SKM-1 treated with dmso at 0.1 percent for 144 hours (cell line): ENCODE measurements at regions not wholly inside any gene's neighbourhood (a gene's known extent, or its start where the extent isn't known, plus 50 kb on each side); places are given as distances from the start of the nearest gene placed in this dataset.

Source experiments
- DNase-seq: peaks from one replicate; lab custom pipeline; 2025; ENCODE audit not compliant: unreplicated experiment; lab: John Stamatoyannopoulos, UW

DNA sequence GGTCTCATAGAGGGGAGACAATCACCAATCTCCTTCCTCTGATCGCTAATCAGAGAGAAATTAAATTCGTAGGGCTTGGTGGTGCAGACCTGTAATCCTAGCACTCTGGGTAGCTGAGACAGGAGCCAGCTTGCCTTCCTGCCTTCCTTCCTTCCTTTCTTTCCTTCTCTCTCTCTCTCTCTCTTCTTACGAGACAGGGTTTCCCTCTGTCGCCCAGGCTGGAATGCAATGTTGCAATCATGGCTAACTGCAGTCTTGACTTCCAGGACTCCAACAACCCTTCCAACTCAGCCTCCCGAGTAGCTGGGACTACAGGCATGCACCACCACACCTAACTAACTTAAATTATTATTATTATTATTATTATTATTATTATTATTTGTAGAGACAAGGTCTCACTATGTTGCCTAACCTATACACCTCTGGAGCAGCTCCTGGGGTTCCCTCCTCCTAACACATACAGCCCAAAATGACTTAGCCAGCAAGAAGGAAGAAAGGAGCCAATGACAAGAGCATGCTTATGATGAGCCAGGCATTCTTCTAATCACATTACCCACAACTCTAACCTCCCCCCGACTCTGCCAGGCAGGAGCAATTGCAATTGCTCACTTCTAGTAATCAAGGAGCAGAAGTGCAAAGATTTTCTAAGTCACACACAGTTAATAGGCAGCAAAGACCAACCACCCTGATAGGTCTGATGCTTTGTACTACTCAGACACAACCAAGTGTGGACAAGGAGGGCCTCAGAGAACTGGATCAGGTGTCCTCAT, 105.4 kb upstream of the F3 start:
- no peak for DNase-seq

DNA sequence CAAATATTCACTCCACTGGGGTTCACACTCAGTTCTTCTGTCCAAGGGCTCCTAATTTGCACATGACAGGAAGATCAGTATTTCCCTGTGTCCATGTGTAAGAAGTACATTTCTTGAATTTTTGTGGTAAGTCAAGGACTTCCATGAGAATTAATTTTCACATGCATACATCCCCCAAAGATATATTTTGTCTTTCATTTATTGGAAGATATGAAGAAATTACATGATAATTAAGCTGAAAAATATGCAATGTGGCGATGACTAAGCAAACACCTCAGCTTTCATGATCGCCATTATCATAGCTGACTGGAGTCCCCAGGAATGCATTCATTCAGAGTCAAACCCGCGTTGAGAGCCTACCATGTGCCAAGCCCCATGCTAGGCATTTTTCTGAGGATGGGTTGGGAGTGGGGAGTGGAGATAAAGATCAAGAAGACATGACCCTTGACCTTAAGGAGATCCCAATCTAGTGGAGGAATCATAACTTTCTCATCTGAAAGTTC, 104.6 kb upstream of the F3 start:
- no peak for DNase-seq

DNA sequence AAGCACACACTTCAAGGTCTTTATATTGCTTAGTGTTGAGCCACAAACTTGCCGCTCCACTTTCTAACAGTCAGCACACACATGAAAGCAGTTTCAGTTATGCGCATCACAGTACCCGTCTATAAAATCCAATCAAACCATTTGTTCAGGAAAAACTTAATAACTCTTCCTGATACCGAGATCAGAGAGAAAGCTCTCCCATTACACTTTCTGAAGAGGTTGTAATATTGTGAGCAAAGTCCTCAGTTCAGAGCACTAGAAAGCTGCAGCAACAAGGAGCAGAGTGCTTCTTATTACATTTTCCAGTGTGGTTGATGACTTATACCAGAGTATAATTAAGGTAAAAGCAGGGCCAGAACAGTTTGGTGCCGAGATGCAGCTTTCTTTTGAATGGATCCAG, 102.8 kb upstream of the F3 start:
- DNase-seq = no peak

DNA sequence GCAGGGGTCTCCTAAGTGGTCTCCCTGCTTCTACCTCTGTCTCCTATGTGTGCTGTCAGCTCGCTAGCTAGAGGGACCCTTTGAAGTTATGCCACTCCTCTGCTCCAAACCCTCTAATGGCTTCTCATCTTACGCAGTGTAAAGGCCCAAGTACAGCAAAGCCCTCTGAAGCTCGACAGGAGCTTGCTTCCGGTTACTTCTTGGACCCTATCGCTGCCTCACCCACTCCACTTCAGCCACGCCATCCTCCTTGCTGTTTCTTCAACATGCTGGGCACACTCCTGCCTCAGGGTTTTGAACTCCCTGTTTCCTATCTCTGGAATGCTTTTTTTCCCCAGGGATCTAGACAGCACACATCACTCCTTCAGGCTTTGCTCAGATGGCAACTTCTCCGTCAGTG, 102.3 kb upstream of the F3 start:
- DNase-seq = no peak

DNA sequence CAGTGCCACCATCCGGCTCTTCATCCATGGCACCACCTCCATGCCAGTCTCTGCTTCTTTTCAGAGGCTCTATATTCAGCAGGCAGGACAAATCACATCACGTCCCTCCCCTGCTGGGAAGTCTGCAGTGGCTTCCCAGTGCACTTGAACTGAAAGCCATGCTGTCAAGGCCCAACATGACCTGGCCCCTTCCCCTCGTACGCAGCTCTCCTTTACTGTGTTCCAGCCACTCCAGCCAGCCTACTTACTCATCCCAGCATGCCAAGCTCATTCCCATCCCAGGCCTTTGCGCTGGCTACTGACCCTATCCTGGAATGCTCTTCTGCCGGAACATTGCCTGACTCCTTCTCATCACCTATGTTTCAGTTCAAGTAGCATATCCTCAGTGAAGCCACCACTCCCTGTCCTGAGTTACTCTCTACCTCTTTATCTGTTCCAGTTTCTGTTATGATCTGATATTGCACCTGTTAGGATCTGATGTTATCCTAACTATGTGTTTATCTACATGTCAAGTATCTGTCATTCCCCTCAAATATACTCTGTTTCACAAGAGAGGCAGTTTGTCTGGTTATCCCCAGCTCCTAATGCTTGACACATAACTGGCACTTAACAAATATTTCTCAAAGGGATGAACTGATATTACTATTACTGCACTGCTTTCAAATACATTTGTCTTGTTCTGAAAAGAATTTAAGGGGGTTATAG, 101.2 kb upstream of the F3 start:
- DNase-seq = no peak

DNA sequence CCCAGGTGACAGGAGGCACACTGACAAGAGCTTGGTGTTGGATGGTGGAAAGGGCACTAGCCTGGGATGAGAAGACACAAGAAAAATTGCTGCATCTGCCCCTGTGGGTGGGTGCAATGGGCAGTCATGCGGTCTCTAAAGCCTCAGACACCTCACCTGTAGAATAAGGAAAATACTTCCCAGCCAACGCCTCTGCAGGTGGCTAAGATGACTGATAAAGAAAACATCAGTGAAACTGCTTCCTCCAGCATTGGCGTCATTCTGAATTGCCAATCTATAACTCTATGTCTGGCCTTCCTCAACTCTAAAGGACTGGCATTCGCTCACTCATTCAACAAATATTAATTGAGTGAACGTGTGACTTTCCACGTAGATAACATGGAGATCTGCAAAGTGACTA, 100.4 kb upstream of the F3 start:
- DNase-seq = no peak

DNA sequence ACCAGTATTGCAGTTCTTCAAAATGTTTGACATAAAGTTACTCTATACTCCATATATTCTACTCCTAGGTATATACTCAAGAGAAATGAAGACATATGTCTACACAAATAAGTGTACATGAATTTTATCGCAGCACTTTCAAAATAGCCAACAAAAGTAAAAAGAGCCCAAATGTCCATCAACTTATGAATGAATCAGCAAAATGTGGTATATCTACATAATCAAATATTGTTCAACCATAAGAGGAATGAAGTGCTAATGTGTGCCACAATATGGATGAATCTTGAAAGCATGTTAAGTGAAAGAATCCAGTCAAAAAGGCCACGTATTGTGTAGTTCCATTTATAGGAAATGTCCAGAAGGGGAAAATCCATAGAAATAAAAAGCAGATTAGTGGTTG, 98.6 kb upstream of the F3 start:
- DNase-seq = no peak

DNA sequence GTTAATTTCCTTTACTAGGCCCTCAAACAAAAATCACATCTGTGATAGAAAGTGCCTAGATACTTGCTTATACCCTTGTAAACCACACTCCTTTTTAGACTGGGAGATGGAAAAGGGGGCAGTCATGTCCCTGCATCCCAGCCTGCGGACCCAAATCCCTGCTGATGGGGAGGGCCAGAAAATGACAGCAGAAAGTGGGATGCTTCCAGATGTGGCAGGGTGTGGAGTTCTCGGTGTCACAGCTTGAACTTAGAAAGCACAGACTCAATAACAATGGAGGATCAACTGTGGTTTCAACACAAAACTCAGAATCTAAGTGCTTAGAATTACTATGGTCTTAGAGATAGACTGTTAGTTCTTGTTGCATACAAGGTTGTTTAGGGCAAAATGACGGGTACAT, 95.6 kb upstream of the F3 start:
- no peak for DNase-seq

DNA sequence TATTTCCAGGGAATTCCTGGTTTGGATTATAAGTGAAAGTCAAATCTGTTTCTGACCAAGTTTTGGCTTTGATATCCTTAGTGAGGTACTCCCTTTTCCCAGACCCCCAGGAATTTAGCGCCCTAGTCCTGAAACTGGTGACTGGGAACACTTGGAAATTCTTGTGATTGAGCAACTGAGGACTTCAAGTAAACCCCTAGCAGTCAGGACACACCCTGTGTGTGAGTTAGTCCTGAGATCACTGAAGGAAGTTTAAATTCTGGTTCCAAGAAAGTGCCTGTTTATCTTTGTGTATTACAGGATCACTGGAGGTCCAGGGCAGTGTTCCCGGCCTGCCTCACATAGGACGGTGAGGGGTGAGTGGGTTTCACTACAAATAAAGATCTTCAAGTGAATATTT, 95.1 kb upstream of the F3 start:
- no peak for DNase-seq

DNA sequence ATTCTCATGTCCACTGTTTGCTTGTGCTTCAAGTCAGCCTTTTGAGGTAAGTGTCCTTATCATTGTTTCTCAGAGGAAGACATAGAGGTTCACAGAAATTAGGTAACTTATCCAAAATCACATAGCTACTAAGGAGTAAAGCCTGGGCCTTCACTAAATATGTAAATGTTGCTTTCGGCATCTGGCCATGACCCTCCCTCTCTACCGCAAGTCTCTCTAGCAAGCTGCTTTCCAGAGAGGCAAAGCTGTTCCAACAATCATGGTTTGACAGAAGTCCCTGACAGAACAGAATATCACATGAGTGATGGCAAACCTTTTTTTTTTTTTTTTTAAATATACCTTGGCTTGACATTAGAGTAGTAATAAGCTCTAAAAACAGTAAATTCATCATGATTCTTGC, 94.5 kb upstream of the F3 start:
- DNase-seq = no peak

DNA sequence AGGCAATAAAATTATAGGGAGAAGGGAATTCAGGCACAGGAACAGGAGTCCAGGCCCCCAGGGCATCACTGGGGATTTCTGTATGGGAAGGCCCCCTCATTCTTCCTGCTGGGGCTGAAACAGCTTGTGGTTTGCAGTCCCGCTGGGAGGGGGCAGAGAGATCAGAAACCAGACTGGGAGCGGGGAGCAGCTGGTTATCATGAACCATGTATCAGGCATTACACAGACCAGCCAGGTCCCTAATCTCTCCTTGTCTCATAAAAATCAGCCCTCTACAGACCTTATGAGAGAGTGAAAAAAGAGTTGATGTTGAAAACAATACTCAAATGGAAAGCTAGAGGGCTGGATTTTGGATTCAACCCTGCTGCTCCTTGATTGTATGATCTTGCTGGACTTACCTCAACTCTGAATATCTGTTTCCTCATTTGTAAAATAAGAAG, 93.4 kb upstream of the F3 start:
- DNase-seq = no peak

DNA sequence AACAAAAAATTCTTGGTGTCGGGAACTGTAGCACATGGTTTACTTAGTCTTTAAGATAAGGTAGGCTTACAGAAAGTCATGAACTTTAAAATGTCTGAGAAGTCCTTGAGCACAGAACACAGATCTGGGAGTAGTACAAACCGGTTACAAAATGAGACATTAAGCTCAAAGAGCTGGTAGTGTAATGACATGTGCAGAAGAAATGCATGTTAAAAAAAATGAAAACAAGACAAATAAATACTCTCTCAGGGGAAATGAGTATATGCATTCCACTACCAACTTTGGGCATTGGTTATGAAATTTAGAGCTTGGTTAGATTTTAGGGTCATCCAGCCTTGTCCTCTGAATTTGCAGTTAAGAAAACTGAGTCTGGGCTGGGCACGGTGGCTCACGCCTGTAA, 91.5 kb upstream of the F3 start:
- DNase-seq = no peak

DNA sequence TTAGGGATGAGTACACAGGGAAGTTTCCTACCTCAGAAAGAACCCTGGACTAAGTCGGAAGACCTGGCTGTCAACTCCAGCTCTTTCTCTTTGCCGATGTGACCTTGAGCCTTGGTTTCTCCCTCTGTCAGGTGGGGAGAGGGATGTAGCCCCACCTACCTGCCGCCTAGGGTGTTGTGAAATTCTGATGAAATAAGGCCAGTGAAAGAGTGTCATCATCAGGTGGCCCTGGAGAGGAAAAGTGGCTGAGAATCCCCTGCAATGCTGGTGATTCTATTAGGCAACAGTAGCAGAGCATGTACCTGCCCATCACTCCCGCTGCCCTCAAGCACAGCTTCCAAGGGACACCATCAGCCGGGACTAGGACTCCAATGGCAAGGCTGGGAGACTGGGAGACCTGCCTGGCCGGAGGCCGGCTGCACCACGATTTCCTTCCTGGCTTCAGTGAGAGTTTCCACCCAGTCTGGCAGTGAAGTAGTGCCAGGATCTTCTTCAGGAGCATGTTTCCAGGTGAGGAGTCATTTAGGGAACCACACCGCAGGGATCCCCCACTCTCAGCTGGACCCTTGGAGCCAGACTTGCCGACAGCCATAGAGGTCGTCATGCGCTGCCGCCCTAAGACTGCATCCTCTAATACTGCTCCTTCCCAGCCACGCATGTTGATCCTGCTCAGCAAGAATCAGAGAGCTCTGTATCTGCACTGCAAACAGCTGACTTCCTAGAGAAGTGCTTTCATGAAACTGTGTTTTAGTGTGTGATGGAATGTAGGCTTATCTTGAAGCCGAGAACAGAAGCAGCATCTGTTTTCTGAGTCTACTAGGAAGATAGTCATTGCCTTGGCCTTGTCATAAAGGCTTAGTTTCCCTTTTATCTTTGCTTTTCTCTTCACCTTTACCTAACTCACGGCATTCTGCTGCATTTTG, 88.0 kb upstream of the F3 start:
- no peak for DNase-seq

DNA sequence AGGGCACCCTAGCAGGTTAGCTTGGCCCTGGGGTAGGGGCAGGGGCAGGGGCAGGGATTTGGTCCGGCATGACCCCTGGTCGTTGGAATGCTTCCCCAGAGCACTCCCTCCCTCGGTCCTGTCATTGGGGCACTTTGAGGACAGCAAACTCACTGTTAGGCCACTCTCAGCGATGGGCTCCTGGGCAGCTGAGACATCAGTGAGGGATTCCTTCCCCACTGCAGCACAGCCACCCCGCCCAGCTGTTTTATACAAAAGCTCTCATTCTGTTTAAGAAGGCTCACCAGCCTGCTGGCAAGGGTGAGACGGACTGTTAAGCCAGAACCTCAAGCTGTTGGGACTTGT, 86.9 kb upstream of the F3 start:
- DNase-seq = no peak

DNA sequence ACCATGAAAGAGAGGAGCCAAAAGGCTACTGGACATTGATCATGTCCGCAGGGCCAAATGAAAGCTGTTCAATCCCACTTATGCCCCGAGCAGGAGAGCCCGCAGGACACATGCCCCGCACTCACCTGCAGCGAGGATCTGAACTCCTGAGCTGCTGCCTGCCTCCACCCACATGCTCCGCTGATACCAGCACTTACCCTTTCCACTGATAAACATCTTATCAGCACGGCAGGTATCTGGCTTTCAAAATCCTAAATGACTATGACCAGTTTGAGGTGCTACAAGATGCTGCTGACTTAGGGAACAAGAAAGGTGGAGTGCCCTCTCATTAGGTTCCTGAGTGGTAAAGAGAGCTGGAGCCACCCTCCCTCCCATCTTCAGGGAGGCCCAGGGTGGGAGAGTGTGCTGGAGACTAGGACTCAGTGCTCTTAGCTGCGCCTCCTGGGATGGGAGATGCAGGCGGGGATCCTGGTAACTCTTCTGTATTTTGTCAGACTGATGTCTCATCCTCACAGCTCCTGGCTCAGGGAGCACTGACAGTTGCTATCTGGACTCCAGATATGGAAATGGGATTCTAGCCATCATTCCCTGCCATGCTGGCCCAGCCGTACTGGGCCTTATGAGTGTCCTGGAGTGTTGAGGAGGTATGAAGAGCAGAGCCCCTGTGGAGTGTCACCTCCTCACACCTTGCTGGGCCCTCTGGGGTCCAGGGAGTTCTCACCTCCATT, 86.4 kb upstream of the F3 start:
- no peak for DNase-seq

DNA sequence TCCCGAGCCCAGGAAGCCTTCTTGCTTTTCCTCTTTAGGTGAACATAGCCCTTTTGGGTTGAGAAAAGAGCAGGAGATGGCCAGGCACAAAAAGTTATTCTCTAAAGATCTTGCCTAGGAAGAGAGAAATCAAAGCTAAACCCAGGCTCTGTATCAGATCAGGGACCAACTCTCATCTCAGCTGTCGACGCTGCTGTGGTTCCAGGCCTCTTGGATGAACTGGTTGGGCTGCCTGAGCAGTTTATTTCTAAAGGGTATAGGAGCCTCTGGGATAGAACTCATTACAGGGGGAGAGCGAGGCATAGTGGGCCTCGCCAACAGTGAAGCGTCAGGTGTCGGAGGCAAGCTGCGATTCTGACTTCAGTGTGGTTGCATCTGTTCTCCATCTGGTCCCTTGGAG, 82.6 kb upstream of the F3 start:
- DNase-seq = no peak

DNA sequence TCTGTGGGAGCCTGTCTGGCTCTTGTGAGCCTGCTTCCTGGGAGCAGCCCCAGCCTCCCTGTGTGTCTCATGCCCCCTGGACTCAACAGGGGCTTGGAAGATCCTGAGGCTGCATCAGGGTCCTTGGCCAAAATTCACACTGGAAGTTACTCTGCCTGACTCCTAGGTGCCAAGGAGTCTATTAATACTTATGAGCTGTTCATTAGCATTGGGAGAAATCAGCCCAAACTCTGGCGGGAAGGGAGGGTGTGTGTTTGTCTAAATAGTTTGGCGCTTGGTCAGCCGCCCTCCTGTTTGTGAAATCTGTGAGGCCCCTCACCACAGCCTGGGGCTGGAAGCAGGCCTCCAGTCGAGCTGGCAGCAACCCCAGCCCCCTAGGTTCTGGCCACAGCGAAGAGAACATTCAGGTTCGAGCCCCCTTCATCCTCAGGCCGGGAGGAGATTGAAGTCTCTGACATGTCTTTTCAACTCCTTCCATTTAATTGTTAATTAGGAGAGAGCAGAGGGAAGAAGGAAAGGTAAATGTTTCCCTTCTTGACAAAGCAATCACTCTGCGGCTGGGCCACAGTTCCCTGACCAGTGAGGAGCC, 82.1 kb upstream of the F3 start:
- no peak for DNase-seq

DNA sequence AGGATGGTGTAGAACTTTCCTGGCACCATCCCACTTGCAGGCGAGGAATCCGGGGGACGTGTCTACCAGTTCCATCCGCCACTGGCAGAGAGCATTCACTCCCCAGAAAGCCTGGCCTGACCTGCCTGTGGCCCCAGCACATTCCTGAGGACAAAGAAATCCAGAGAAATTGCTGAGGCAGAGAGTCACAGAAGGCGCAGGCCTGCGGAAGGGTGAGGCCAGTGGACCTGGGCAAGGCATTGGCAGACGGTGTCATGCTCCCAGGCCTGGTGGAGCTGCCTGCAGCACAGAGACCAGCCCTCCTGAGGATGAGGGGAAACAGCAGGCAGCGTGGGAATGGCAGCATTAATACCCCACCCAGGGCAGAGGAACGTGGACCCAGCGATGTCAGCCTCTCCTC, 81.2 kb upstream of the F3 start:
- no peak for DNase-seq

DNA sequence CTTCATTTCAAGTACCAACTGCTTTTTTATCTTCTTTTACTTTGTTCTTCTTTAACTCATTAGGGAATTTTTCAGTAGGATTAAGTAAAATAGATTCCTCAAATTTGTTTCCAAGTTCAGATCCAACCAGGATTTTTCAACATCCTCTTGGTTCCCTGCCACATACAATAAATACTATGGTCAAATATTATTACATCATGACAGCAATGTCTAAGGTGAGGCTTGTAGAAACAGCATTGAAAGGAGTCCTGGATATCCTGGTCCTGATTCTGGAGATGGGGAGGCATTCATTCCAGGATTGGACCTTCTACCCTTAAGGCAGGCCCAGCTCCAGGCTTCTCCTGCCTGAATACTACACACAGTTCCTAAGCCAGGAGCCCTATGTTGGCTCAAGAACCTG, 80.2 kb upstream of the F3 start:
- DNase-seq = no peak

DNA sequence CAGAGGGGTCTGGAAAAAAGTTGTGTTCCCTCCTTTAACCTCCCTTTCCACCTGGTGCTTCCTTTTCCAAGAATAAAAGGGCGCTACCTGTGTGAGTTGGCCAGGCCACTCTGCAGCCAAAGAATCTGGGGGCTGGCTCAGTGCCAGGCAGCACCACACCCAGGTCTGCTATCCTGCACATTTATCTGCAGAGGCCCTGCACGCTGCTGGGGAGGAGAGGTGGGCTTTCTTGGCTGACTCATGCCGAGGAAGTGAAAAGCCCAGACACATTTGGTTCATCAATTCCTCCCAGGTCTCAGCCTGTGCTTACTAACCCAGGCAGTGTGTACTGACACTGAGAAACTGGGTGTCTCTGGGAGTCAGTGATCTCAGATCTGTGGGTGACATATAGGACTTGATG, 79.8 kb upstream of the F3 start:
- no peak for DNase-seq
